HEK293 (cell line): ENCODE measurements at regions not wholly inside any gene's neighbourhood (a gene's known extent, or its start where the extent isn't known, plus 50 kb on each side); places are given as distances from the start of the nearest gene placed in this dataset.

Experiments
- CTCF ChIP-seq: fragments of 450-650 bp; formaldehyde crosslinking; IDR thresholded peaks from 2 replicates; pipeline ENCODE4 v1.5.1; 2016; ENCODE audit warnings: missing biosample characterization, missing genetic modification characterization
- KLF7 ChIP-seq: fragments of 450-650 bp; formaldehyde crosslinking; IDR thresholded peaks from 2 replicates; pipeline ENCODE4 v1.5.1; 2016; ENCODE audit warnings: missing biosample characterization, missing genetic modification characterization, borderline replicate concordance
- PATZ1 ChIP-seq: fragments of 450-650 bp; formaldehyde crosslinking; IDR thresholded peaks from 2 replicates; pipeline ENCODE4 v1.5.1; 2016; ENCODE audit warnings: missing biosample characterization, missing genetic modification characterization
- PRDM10 ChIP-seq: fragments of 450-650 bp; formaldehyde crosslinking; IDR thresholded peaks from 2 replicates; pipeline ENCODE4 v1.5.1; 2016; ENCODE audit warnings: missing biosample characterization, missing genetic modification characterization
- SP2 ChIP-seq: fragments of 450-650 bp; formaldehyde crosslinking; IDR thresholded peaks from 2 replicates; pipeline ENCODE4 v1.5.1; 2016; ENCODE audit warnings: missing biosample characterization, missing genetic modification characterization
- ZNF416 ChIP-seq: fragments of 450-650 bp; formaldehyde crosslinking; IDR thresholded peaks from 2 replicates; pipeline ENCODE4 v1.5.1; 2016; ENCODE audit warnings: missing biosample characterization, missing genetic modification characterization
- ZNF660 ChIP-seq: fragments of 450-650 bp; IDR thresholded peaks from 2 replicates; pipeline ENCODE4 v1.5.1; 2018; ENCODE audit warnings: missing biosample characterization, mild to moderate bottlenecking, missing genetic modification characterization

GRCh38 chr2:157053876-157054275 is 203.6 kb upstream of the GALNT5 start:
- TF ChIP-seq PRDM10 (tag by site-specific recombination) (no peak), KLF7 (tag by site-specific recombination) (no peak), ZNF416 (tag by site-specific recombination) (no peak), CTCF (no peak), SP2 (tag by site-specific recombination) (no peak), ZNF660 (tag by site-specific recombination) (no peak), PATZ1 (tag by site-specific recombination) (no peak)
